A673 (cell line): ENCODE measurements at regions not wholly inside any gene's neighbourhood (a gene's known extent, or its start where the extent isn't known, plus 50 kb on each side); places are given as distances from the start of the nearest gene placed in this dataset.

ENCODE experiments used
- CTCF ChIP-seq: fragments of 300-800, 200-600 bp; sonication (generic); conservative IDR thresholded peaks from 2 replicates; pipeline ENCODE4 v1.5.1; 2017; ENCODE audit warnings: low read depth, mild to moderate bottlenecking, antibody characterized with exemption, low read length, moderate library complexity, mixed read lengths
- EZH2 ChIP-seq: fragments of 200-600 bp; sonication (generic); IDR thresholded peaks from 2 replicates; pipeline ENCODE4 v1.6.1; 2017; ENCODE audit warnings: borderline replicate concordance, low read depth, mild to moderate bottlenecking, mixed read lengths, antibody characterized with exemption, low read length; ENCODE audit not compliant: poor library complexity, severe bottlenecking

GRCh38 chr4:14434916-14435315 lies 567.4 kb upstream of the CPEB2 start:
- TF ChIP-seq CTCF (no peak), EZH2 (no peak)
